GM23248 (cell line): ENCODE measurements at regions not wholly inside any gene's neighbourhood (a gene's known extent, or its start where the extent isn't known, plus 50 kb on each side); places are given as distances from the start of the nearest gene placed in this dataset.

ENCODE experiments used
- EZH2 ChIP-seq: fragments of 200-600 bp; sonication (generic); IDR thresholded peaks from 2 replicates; pipeline ENCODE4 v1.6.1; 2018; ENCODE audit warnings: antibody characterized with exemption, mild to moderate bottlenecking; ENCODE audit not compliant: insufficient read depth, poor library complexity, severe bottlenecking
- EZH2phosphoT487 ChIP-seq: fragments of 200-600 bp; sonication (generic); IDR thresholded peaks from 2 replicates; pipeline ENCODE4 v1.6.1; 2018; ENCODE audit warnings: antibody characterized with exemption, moderate library complexity, mild to moderate bottlenecking, low read depth; ENCODE audit not compliant: insufficient read depth

DNA sequence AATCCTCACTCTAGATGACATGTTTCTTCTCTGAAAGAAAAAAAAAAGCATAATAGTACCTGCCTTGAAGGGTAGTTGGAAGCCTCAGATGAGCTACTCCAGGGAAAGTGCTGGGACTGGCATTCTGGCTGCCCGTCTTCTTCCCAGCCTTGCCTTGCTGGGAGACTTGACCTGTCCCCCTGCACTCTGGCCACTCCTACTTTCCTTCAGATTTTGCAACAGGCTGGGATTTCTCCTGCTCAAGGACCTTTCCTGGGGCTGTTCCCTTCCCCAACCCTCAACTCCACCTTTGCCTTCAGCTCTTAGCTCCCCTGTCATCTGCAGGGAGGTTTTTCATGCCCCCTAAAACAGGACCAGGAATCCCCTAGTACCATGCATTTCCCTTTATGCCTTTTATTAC is 609.9 kb upstream of the CFAP20DC start:
- TF ChIP-seq EZH2: no peak
- no peak for TF ChIP-seq EZH2phosphoT487
